NCI-H2227 (cell line): ENCODE measurements at regions not wholly inside any gene's neighbourhood (a gene's known extent, or its start where the extent isn't known, plus 50 kb on each side); places are given as distances from the start of the nearest gene placed in this dataset.
"Not testable (repeated sequence)": the region's sequence is repeated elsewhere in the genome, so short reads cannot be mapped to it uniquely, and the experiment has no call there.

ENCODE experiments used
- DNase-seq: peaks from one replicate; lab custom pipeline; 2025; ENCODE audit not compliant: unreplicated experiment; lab: John Stamatoyannopoulos, UW

DNA sequence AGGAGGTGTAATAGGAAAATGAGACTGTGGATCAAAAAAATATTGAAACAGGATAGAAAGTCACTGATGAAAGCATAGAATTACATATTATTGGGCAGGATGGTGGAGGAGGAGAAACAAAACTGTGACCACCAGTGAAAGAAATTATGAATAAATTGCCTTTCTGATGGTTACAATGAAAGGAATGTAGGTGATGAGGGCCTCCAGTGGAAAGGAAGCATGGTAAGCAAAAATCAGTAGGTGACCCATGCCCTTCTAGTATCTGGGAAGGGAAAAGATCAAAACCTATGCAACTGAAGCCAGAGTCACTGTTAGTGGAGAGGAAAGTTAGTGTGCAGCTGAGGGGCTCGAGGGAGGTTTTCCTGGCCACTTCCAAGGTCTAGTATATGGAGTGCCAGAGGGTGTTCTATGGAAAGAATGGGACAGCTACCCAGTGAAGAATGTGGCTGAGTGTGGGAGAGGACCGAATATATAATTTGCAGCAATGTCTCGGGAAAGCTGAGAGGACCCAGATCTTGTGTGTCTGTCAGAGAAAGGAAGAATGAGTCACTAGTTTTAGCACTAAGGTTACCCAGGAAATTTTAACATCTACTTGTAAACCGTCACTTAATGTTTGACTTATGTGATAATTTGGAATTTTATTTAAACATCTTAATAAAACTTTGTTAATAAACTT is 146.2 kb downstream of the NFKBIZ start:
- DNase-seq, result no peak

GRCh38 chr3:101996832-101997231 is 147.5 kb downstream of the NFKBIZ start:
- DNase-seq, result no peak

DNA sequence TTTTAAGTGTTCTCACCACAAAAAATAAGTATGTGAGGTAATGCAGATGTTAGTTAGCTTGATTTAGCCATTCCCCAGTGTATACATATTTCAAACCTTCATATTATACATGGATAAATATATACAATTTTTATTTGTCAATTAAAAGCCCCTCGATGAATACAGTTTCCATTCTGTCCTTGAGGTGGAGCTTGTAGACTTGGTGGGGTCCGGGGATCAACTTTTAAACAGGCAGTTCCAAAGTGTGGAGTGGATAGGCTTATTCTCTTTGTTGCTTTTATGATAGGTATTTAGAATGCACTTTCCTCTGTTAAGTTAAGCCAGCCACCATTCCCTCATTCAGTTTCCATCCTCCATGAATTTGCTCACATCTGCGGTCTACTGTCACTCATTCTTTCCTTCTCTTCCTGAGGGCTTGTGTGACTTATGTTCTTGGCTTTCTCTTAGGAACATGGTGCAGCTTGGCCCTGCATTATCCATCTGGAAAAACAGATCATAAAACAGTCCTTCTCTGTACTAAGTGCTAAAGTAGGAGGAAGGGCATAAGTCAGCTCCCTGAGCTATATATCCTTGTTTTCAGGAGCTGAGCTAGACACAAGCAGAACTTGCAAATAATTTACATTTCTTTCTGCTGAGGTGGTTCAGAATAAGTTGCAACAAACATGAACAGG is 149.1 kb downstream of the NFKBIZ start:
- DNase-seq, result no peak

- no peak for DNase-seq
Observed at GRCh38 chr3:101999177-101999779, 150.0 kb downstream of the NFKBIZ start.

- no peak for DNase-seq
Observed at GRCh38 chr3:102000620-102001209, 151.4 kb downstream of the NFKBIZ start.

GRCh38 chr3:102002056-102002455 is 152.7 kb downstream of the NFKBIZ start:
- DNase-seq, result no peak

- DNase-seq, result no peak
Observed at GRCh38 chr3:102004561-102004960, 155.2 kb downstream of the NFKBIZ start.

DNA sequence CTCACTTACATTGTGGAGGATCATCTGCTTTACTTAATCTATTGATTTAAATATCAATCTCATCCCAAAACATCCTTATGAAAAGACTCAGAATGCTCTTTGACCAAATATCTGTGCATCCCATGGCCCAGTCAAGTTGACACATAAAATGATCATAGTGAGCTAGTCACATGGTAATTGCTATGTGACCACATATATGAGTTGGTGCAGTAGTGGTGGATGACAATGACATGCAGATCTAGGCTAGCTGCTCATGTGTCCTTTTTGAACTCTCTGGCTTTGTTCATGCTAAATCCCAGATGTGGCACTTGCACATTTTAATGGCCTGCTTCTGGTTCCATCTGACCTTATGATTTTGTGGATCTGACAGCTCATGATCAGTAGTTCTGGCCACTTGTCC is 156.2 kb downstream of the NFKBIZ start:
- no peak for DNase-seq

DNA sequence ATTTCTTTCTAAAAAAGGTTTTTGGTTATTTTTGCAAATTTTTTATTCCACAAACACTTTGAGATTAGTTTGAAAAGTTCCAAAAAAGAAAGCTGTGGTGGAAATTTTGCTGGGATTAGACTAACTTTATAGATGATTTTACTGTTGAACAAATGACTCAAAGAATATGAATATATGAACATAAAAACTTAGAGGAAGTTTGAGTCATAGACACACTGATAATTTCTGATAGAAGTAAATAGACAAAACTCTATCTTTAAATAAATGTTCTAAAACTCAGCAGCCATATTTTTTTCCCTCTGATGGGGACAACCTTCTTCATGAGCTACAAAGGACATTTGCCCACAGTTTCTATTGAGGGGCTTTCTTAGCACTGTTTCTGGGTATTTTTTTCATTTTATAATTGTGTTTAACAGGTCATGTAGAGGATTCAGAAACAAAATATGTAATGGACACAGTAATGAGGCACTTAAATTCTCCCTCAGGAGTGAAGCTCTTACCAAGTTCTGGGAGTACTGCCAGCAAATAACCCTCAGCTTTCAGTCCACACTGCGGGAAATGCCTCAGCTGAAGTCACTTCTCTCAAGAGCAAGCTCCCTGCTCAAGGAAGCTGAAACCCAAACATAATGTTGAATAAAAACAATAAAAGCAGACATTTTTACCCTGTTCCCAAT is 157.6 kb downstream of the NFKBIZ start:
- DNase-seq, result no peak

- DNase-seq, result not testable (repeated sequence)
Observed at GRCh38 chr3:102008436-102008835, 159.1 kb downstream of the NFKBIZ start.

GRCh38 chr3:102016417-102016816 is 167.1 kb downstream of the NFKBIZ start:
- no peak for DNase-seq

DNA sequence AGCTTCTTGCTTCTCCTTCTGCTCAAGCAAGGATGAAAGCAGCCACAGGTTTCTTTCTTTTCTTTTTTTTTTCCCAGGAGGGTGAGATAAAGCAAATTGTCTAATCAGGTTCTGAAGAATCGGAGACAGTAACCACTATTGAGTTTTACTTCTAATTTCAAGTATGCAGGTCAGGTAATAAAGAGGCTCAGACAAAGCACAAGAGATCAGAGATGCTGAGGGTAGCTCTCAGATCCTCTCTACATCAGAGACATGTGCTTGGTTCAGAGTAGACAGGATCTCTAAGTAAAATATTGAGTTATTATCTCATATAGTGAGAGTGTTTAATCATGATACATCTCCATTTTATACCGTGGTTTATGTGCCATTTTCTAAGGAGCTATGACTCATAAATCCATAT is 168.5 kb downstream of the NFKBIZ start:
- no peak for DNase-seq

DNA sequence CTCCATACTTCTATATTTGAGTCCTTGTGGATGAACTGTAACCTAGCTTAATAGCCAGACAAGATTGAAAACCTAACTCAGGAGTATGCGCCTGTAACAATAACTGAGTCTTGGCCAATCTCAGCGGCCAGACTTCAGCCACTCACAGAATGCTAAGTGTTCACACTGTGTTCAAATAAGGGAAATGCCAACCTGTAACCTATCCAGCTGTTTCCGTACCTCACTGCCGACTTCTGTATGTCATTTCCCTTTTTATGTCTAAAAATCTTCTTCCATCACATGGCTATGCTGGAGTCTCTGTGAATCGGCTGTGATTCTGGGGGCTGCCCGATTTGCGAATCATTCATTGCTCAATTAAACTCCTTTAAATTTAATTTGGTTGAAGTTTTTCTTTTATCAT is 169.2 kb downstream of the NFKBIZ start:
- no peak for DNase-seq

GRCh38 chr3:102020735-102021134 is 171.4 kb downstream of the NFKBIZ start:
- DNase-seq, result no peak

GRCh38 chr3:102024270-102024904 is 175.1 kb downstream of the NFKBIZ start:
- no peak for DNase-seq

GRCh38 chr3:102025606-102026270 is 176.4 kb downstream of the NFKBIZ start:
- DNase-seq, result no peak

DNA sequence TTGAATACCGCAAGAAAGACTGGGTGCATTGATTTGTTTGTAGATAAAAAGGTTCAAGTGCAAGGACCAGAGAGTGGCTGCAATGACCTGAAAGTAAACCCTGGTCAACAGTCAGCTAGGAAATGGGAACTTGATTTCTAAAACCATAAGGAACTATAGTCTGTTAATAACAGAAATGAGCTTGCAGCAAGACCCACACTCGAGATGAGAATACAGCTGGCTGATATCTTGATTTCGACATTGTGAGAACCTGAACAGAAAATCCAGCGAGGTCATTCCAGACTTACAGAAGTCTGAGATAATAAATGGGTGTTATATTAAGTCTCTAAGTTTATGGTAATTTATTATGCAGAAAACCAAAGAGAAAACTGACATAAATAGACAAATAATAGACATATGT is 177.3 kb downstream of the NFKBIZ start:
- no peak for DNase-seq

DNA sequence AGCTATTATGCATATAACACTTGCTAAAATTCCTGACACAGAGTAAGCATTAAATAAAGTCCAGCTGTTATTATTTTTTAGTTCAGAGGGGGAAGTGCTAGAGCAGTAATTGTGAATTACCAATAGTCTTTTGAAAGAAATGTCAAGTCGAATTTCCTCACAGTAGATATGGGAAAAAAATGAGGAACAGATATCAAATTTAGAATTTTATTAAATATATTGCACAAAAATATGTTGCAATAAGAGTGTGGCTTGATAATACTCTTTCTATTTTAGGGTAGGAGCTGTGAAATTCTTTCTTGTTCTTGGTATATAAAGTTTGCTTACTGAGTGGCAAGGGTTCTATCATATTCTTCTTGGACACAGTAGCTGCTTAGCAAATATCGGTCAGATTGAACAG is 181.3 kb downstream of the NFKBIZ start:
- no peak for DNase-seq

GRCh38 chr3:102031834-102032233 is 182.5 kb downstream of the NFKBIZ start:
- no peak for DNase-seq
